ENCODE measurements at regions not wholly inside any gene's neighbourhood (a gene's known extent, or its start where the extent isn't known, plus 50 kb on each side); places are given as distances from the start of the nearest gene placed in this dataset.

DNA sequence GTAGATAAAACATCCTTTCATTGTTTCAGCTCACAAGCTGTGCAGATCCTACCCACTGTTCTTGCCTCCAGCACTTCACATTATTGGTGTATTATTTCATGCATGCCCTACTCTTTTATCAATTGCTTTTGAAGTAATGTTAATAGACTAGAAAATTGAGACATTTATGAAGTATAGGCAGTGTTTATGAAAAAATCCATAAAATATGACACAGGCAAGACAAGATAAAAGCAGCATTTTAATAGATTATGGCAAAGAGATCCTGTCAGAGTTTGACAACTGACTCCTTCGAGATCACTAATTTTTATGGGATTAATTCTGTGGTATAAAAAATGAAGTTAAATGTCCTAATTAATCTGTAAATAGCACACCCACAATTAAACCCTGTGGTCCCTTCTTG is 217.2 kb upstream of the NANOGP8 start:
- intact Hi-C loops (cut with DNase I; ENCODE audit: low total_unique reads) (no loop called here), in situ Hi-C loops (cut with MboI; ENCODE audit: low pct_ligation_motif_present in 1 of 4, low pct_unique_long_range_greater_than_20kb in 1 of 4, low sequenced_read_pairs in 3 of 4) (no loop called here)
- Histone ChIP-seq H3K9me3 (no peaks in the 10 kb centered on the region), H3K27ac (no peak overlapping the region), H3K4me1 (peaks cover 0 to 27% (median 18%) of the 10 kb centered on the region in 4 donors), H3K36me3 (no peaks in the 10 kb centered on the region), H3K27me3 (no peaks in the 10 kb centered on the region), H3K4me3 (no peak overlapping the region)
- TF ChIP-seq EP300 (IDR thresholded peaks at IDR 0.05; ENCODE audit: low read depth) (no peak), POLR2AphosphoS5 (IDR thresholded peaks at IDR 0.05) (no peak), POLR2A (IDR thresholded peaks at IDR 0.05) (no peak)
- TF ChIP-seq, protein P1, sequence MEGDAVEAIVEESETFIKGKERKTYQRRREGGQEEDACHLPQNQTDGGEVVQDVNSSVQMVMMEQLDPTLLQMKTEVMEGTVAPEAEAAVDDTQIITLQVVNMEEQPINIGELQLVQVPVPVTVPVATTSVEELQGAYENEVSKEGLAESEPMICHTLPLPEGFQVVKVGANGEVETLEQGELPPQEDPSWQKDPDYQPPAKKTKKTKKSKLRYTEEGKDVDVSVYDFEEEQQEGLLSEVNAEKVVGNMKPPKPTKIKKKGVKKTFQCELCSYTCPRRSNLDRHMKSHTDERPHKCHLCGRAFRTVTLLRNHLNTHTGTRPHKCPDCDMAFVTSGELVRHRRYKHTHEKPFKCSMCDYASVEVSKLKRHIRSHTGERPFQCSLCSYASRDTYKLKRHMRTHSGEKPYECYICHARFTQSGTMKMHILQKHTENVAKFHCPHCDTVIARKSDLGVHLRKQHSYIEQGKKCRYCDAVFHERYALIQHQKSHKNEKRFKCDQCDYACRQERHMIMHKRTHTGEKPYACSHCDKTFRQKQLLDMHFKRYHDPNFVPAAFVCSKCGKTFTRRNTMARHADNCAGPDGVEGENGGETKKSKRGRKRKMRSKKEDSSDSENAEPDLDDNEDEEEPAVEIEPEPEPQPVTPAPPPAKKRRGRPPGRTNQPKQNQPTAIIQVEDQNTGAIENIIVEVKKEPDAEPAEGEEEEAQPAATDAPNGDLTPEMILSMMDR (IDR thresholded peaks at IDR 0.05): no peak
- DNase-seq: no peak
- 93 to 100% methylated on average over 1 of the region's 1 CpG for WGBS, 2 donors (ENCODE audit: low coverage in 1 of 2)

DNA sequence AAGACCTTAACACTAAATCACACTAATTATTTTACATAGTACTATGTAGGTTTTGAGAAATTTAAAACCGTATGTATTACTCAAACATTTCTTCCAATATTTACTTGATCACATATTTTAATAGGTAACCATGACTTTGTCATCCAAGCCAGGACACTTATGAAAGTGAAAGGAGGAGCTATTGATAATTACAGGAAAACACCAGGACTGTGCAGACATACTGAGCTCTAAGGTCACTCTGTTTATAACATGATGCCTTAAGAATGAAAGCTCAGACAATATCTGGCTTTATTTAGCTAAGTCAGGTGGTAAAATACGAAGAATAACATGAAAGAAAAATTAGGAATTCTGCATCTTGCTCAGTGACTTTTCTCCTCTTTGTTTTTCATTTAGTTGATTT is 216.0 kb upstream of the NANOGP8 start:
- TF ChIP-seq EP300 (IDR thresholded peaks at IDR 0.05; ENCODE audit: low read depth) (no peak), POLR2AphosphoS5 (IDR thresholded peaks at IDR 0.05) (no peak), POLR2A (IDR thresholded peaks at IDR 0.05) (no peak)
- TF ChIP-seq, protein P1 (IDR thresholded peaks at IDR 0.05): no peak
- Histone ChIP-seq H3K9me3 (no peaks in the 10 kb centered on the region), H3K36me3 (no peaks in the 10 kb centered on the region), H3K27ac (no peak overlapping the region), H3K4me1 (peaks cover 0 to 15% (median 7%) of the 10 kb centered on the region in 4 donors), H3K27me3 (no peaks in the 10 kb centered on the region), H3K4me3 (no peak overlapping the region)
- intact Hi-C loops (cut with DNase I; ENCODE audit: low total_unique reads): no loop called here
- DNase-seq: no peak
- 73 to 74% methylated on average over 2 of the region's 2 CpGs for WGBS, 2 donors (ENCODE audit: low coverage in 1 of 2)
- in situ Hi-C loops (cut with MboI; ENCODE audit: low pct_ligation_motif_present in 1 of 4, low pct_unique_long_range_greater_than_20kb in 1 of 4, low sequenced_read_pairs in 3 of 4): no loop called here

DNA sequence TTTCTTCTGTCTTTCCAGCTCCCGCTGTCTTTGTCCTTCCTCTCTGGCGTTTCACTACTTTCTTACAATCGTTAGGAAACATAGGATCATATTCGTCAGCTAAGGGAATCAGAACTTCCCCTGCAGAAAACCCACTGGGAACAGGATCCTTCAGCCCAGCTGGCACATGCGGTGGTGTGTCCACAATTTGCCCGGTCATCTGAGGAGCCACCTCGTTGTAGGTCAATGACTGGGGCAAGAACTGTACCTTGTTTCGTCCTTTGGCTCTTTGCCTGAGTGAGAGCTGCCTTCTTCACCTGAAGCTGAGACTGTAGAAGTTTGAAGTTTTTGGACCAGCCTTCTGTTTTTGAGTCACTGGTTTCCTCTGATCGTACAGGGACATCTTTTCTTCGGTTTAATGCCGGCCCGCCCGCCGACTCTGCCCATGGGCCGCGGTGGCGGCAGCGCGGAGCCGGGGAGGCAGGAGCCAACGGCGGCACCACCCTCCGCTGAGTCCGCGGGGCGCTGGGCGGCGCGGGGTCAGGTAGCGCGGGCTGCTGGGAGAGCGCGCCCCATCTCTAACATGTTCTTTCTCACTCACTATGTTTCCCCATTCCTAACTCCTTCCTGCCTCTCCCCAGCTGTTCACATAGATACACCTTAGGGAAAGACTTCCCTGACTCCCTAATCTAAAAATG is 214.1 kb upstream of the NANOGP8 start:
- no peaks in the 10 kb centered on the region for H3K27me3 ChIP-seq
- in situ Hi-C loops (cut with MboI; ENCODE audit: low pct_ligation_motif_present in 1 of 4, low pct_unique_long_range_greater_than_20kb in 1 of 4, low sequenced_read_pairs in 3 of 4) (loop anchor here in 3 of 4 donors (25.0 kb wide), 1 partner anchor 138 kb away; no protein-coding TSS in a partner anchor), intact Hi-C loops (cut with DNase I; ENCODE audit: low total_unique reads) (loop anchor here (5.0 kb wide), 1 partner anchor 143 kb away; no protein-coding TSS in a partner anchor)
- H3K4me1 ChIP-seq: no peaks in the 10 kb centered on the region
- no peak overlapping the region for H3K4me3 ChIP-seq
- no peak overlapping the region for H3K27ac ChIP-seq
- no peak for DNase-seq
- TF ChIP-seq EP300 (IDR thresholded peaks at IDR 0.05; ENCODE audit: low read depth) (no peak), POLR2AphosphoS5 (IDR thresholded peaks at IDR 0.05) (no peak), POLR2A (IDR thresholded peaks at IDR 0.05) (no peak)
- TF ChIP-seq, protein P1 (IDR thresholded peaks at IDR 0.05): no peak
- no peaks in the 10 kb centered on the region for H3K36me3 ChIP-seq
- WGBS, 2 donors (ENCODE audit: low coverage in 1 of 2): 95 to 99% methylated on average over 16 to 33 of the region's 33 CpGs
- H3K9me3 ChIP-seq: no peaks in the 10 kb centered on the region

DNA sequence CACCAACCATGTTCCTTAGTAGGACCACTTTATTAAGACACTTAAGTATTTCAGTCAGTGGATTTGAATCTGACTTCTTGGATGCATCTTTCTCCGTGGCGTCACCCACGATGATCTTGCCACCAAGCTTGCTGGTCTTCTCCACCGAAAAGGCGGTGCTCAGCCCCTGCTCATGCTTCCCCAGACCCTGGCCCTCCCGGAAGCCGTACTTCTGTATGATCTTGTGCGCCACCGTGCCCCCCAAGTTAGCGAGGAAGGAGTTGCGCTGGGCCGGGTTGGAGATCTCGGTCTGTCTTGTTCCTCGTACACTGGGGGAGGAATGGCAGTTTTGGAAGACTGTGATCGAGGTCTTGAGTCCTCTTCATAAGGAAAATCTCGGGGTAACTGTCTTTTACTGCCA is 213.4 kb upstream of the NANOGP8 start:
- in situ Hi-C loops (cut with MboI; ENCODE audit: low pct_ligation_motif_present in 1 of 4, low pct_unique_long_range_greater_than_20kb in 1 of 4, low sequenced_read_pairs in 3 of 4) (loop anchor here in 3 of 4 donors (25.0 kb wide), 1 partner anchor 139 kb away; no protein-coding TSS in a partner anchor), intact Hi-C loops (cut with DNase I; ENCODE audit: low total_unique reads) (loop anchor here (5.0 kb wide), 1 partner anchor 144 kb away; no protein-coding TSS in a partner anchor)
- Histone ChIP-seq H3K36me3 (no peaks in the 10 kb centered on the region), H3K4me3 (no peak overlapping the region), H3K4me1 (peaks cover 0 to under 1% (median 0%) of the 10 kb centered on the region in 4 donors), H3K27ac (no peak overlapping the region), H3K9me3 (no peaks in the 10 kb centered on the region), H3K27me3 (no peaks in the 10 kb centered on the region)
- WGBS, 2 donors (ENCODE audit: low coverage in 1 of 2): 93 to 97% methylated on average over 9 to 16 of the region's 16 CpGs
- TF ChIP-seq POLR2AphosphoS5 (IDR thresholded peaks at IDR 0.05): no peak
- TF ChIP-seq EP300 (IDR thresholded peaks at IDR 0.05; ENCODE audit: low read depth): no peak
- no peak for TF ChIP-seq POLR2A (IDR thresholded peaks at IDR 0.05)
- TF ChIP-seq, protein P1 (IDR thresholded peaks at IDR 0.05): no peak
- no peak for DNase-seq
